SK-N-SH treated with all-trans-retinoic acid at 6 μM for 48 hours (cell line): ENCODE measurements at regions not wholly inside any gene's neighbourhood (a gene's known extent, or its start where the extent isn't known, plus 50 kb on each side); places are given as distances from the start of the nearest gene placed in this dataset.
"Not testable (repeated sequence)": the region's sequence is repeated elsewhere in the genome, so short reads cannot be mapped to it uniquely, and the experiment has no call there.

ENCODE experiments used
- ATAC-seq: fragments of 200-7000 bp; cut with Tn5 transposase; 3 replicates; pipeline ENCODE4 v1.9.1; 2020; ENCODE audit warnings: mild to moderate bottlenecking, moderate library complexity

DNA sequence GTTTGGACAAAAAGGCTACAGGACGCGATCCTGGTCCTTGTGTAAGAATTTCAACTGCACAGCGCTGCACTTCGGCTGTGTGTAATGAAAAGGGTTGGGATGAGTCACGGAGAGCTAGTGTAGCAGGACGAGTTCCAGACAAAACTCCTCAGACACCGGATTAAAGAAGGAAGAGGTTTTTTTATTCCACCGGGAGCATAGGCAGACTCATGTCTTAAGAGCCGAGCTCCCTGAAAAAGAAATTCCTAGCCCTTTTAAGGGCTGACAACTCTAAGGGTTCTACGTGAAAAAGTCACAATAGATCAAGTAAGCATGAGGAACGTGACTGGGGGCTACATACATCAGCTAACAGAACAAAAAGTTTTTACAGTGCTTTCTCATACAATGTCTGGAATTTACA is 54.8 kb upstream of the FAM90A1 start:
- ATAC-seq: not testable (repeated sequence)

DNA sequence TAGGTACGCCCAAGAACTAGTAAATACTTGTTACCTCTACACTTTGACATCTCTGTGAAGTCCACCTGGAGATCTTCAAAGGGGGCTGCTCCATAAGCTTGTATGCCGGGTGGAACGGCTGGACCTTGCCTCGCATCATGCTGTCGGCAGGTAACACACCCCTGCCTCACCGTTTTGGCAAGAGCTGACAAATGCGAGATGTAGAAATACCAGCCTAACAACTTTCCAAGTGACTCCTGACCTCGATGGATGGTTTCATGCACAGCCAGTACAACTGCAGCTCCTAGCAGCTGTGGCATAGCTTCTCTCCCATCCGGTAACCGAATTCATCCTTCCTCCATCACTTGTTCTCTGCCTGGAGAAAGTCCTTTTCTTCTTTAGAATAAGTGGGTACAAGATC is 58.3 kb upstream of the FAM90A1 start:
- ATAC-seq: not testable (repeated sequence)

- ATAC-seq: not testable (repeated sequence)
These were observed 64.3 kb upstream of the FAM90A1 start for GRCh38 chr12:8291764-8292163.

DNA sequence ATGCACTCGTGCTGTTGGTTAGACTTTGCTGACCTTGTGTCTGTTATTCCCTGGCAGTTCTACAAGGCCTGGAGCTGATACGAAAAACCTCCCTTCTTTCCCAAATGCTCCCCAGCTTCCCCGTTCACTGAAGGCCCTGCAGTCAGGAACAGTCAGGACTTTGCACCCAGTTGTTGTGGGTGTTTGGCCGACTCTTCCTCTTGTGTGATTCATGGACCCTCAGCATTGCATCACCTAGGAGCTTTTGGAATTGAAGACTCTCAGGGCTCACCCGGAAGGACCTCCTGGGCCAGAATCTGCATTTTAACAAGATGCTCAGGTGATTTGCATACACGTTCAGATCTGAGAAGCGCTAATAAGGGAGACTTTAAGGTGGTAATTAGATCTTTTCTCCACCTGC is 67.2 kb upstream of the FAM90A1 start:
- ATAC-seq: not testable (repeated sequence)

DNA sequence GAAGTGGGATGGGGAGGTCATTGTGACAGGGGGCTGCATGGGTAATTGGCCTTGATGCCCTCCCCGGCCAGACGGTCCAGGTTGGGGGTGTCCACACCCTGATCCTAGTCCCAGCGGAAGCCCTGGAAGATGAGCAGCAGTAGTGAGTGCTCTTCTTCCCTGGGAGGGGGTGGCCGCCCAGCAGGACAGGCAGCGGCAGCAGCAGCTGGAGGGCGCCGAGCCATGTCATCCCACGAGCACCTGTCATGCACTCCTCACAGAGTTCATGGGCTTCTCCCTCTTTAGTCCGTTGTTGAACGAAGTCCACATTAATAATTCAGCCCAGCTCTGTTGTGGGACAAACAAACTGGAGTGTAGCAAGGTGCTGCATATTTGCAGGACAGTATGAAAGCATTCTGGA is 81.2 kb upstream of the FAM90A1 start:
- ATAC-seq: not testable (repeated sequence)

GRCh38 chr12:8315997-8316396 is 88.6 kb upstream of the FAM90A1 start:
- not testable (repeated sequence) for ATAC-seq

- not testable (repeated sequence) for ATAC-seq
These were observed 90.3 kb upstream of the FAM90A1 start for GRCh38 chr12:8317675-8318074.

DNA sequence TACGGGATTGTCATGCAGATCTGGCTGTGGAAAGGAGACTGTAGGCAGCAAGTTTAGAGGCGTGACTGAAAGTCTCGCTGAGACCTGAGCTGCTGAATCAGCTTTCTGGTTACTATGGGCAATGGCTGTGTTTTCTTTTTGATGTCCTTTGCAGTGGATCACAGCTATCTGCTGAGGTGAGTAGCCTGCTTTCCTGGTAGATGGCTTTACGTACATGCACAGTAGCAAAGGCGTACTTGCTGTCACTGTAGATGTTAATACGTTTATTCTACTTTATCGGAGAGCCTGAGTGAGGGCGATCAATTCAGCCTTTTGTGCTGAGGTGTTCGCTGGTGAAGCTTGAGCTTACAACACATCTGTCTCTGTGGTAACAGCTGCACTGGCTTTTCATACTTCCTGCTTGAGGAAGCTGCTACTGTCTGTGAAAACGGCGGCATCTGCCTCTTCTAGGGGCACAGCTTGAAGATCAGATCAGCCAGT is 92.9 kb upstream of the FAM90A1 start:
- ATAC-seq: not testable (repeated sequence)

DNA sequence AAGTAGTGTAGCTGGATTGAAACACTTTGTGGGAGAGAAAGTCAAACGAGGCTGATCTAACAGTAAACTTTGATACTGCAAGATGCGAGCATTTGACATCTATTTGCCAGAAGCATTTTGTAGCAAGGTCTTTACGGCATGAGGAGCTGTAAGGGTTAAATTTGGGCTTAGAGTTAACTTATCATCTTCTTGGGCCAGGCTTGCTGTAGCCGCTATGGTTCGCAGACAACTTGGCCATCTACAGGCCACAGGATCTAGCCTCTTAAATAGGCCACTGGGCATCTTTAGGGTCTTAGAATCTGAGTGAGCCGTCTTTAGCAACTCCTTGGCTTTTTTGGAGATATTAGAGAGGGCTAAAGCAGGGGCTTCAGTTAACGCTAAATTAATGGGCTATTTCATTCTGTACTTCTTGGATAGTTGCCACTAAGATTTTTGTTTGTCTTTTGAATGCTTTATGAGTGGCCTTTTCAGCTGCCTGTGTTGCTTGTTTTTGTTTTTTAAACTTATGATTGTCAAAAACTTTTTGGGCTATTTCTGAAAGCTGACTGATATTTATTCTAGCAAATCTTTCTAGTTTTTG is 93.5 kb upstream of the FAM90A1 start:
- not testable (repeated sequence) for ATAC-seq

DNA sequence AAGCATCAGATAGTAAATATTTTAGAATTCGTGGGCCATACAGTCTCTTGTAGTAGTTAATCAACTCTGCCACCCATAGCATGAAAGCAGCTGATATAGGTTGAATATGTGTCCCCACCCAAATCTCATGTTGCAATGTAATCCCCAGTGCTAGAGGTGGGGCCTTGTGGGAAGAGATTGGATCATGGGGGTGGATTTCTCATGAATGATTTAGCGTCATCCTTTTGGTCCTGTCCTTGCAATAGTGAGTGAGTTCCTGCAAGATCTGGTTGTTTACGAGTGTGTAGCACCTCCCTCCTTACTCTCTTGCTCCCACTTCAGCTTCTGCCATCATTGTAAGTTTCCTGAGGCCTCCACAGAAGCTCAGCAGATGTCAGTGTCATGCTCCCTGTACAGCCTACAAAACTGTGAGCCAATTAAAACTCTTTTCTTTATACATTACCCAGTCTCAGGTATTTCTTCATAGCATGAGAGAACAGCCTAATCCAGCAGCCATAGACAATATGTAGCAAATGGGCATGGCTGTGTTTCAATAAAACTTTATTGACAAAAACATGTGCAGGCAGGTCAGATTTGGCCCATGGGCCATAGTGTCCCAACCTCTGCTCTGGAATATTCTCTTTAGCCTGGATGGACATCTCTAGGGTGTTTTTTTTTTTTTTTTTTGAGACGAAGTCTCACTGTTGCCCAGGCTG is 97.9 kb upstream of the FAM90A1 start:
- not testable (repeated sequence) for ATAC-seq

GRCh38 chr12:8328835-8329234 is 101.4 kb upstream of the FAM90A1 start:
- ATAC-seq: not testable (repeated sequence)

- ATAC-seq: not testable (repeated sequence)
These were observed 105.0 kb upstream of the FAM90A1 start for GRCh38 chr12:8332373-8332772.

GRCh38 chr12:8351073-8351472 is 104.7 kb upstream of the CLEC6A start:
- ATAC-seq: not testable (repeated sequence)

GRCh38 chr12:8354741-8355140 is 101.0 kb upstream of the CLEC6A start:
- not testable (repeated sequence) for ATAC-seq

DNA sequence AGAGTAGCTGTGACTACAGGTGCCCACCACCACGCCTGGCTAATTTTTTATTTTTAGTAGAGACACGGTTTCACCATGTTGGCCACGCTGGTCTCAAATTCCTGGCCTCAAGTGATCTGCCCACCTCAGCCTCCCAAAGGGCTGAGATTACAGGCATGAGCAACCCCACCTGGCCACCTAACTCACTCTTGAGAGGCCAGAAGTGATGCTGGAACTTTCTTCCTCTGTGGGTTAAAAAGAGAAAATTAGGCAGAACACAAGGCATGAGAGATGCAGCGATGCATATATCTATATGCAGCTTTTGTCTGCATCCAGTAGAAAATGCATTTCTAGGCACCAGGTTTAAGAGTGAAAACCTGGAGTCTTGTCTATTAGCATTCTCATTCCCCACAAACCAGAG is 100.2 kb upstream of the CLEC6A start:
- not testable (repeated sequence) for ATAC-seq

- not testable (repeated sequence) for ATAC-seq
These were observed 82.0 kb upstream of the CLEC6A start for GRCh38 chr12:8373744-8374143.

GRCh38 chr12:8375122-8375521 is 80.6 kb upstream of the CLEC6A start:
- ATAC-seq: not testable (repeated sequence)

DNA sequence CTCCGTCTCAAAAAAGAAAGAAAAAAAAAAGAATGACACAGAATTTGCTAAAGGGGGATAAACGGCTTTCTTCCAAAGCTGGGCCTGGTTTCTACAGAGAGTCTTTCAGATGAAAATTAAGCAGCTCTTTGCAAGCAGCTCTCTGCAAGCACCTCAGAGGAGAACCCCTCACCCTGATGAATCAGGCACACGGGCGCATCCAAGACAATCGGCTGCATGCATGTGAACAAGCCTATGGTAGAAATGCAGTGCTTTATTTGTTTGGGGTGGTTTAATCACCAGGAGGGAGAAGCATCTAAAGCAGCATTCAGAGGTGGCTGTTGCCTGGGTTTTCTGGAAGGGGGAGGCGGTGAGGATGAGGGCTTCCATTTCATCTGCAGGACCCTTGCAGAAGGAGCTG is 78.0 kb upstream of the CLEC6A start:
- ATAC-seq: not testable (repeated sequence)

GRCh38 chr12:8382556-8382955 is 73.2 kb upstream of the CLEC6A start:
- not testable (repeated sequence) for ATAC-seq

DNA sequence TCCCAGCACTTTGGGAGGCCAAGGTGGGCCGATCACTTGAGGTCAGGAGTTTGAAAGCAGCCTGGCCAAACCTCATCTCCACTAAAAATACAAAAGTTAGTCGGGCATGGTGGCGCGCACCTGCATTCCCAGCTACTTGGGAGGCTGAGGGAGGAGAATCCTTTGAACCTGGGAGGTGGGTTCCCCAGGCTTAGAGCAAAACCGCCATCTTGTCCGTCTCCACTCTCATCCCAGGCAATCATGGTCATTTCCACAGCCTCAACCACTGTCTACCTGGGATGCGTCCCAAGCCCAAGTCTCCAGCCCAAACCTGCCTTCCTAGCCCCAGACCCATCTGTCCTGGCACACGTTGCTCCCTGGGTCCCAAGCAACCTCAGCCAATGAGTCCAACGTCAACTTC is 71.1 kb upstream of the CLEC6A start:
- not testable (repeated sequence) for ATAC-seq

GRCh38 chr12:8385431-8385830 is 70.3 kb upstream of the CLEC6A start:
- not testable (repeated sequence) for ATAC-seq

DNA sequence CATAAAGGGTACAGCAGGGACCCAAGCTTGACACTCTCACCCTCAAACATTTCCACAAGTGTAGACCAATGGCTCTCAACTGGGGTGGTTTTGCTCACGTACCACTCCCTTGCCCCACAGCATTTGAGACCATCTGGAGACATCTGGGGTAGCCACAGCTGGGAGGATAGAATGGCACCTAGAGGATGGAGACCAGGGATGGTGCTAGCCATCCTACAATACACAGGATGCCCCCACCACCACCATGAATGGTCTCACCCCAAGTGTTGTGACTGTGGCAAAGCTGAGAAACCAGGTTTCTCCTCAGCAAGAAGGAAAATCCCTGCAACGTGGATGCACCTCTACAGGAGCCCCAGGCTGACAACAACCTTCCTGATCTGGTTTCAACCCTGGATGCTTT is 69.1 kb upstream of the CLEC6A start:
- ATAC-seq: not testable (repeated sequence)

DNA sequence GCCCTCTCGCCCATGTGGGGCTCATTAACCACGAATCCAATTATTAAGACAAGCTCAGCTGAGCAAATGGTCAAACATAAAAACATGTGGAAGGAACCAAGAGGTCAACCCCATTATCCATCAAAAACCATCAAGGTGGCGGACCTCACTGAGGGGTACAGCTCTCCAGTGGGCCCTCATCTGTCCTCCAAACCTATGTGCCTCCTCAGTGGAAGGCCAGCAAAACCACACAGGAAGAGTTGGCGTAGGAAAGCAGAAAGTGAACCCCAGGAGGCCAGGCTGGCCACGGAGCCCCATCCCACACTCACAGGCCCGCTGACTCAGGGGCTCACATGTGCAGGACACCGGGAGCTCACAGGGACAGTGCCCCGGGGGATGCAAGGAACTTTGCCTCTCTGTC is 66.5 kb upstream of the CLEC6A start:
- ATAC-seq: not testable (repeated sequence)
